D721Med (cell line): ENCODE measurements at regions not wholly inside any gene's neighbourhood (a gene's known extent, or its start where the extent isn't known, plus 50 kb on each side); places are given as distances from the start of the nearest gene placed in this dataset.
"Not testable (repeated sequence)": the region's sequence is repeated elsewhere in the genome, so short reads cannot be mapped to it uniquely, and the experiment has no call there.

Experiments used
- DNase-seq: peaks from one replicate; pipeline ENCODE4 v3.0.0; 2011; ENCODE audit warnings: low spot score; ENCODE audit not compliant: insufficient read length
- FAIRE-seq: peaks from 2 replicates; lab custom pipeline; 2011; peaks lifted over from hg19 to GRCh38; lab: Jason Lieb, UNC
- TF ChIP-seq, protein P1 (sequence below): IDR thresholded peaks from 2 replicates; pipeline ENCODE4 v1.5.1; 2012; ENCODE audit warnings: mild to moderate bottlenecking, control low read depth; ENCODE audit not compliant: insufficient read depth; ENCODE audit errors: missing control alignments

DNA sequence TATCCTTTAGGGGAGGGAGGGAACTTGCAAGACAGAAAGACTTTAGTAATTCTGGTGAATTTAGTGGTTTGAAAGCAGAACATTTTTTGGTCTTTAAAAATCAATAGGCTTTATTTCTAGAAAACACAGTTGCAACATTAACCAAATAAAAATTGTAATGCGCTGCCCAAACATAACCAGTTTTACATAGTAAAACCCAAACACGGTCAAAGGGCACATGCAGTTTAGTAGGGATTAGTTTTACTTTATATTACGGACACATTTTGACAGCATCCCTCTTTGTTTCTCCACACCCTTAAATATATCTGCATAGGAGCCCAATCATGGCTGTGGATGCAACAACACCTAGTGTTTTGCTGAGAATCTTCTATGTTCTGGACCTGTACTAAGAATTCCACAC, 156.7 kb downstream of the NR2F2 start:
- DNase-seq (no peak), FAIRE-seq (no peak)
- TF ChIP-seq, protein P1, sequence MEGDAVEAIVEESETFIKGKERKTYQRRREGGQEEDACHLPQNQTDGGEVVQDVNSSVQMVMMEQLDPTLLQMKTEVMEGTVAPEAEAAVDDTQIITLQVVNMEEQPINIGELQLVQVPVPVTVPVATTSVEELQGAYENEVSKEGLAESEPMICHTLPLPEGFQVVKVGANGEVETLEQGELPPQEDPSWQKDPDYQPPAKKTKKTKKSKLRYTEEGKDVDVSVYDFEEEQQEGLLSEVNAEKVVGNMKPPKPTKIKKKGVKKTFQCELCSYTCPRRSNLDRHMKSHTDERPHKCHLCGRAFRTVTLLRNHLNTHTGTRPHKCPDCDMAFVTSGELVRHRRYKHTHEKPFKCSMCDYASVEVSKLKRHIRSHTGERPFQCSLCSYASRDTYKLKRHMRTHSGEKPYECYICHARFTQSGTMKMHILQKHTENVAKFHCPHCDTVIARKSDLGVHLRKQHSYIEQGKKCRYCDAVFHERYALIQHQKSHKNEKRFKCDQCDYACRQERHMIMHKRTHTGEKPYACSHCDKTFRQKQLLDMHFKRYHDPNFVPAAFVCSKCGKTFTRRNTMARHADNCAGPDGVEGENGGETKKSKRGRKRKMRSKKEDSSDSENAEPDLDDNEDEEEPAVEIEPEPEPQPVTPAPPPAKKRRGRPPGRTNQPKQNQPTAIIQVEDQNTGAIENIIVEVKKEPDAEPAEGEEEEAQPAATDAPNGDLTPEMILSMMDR = no peak

DNA sequence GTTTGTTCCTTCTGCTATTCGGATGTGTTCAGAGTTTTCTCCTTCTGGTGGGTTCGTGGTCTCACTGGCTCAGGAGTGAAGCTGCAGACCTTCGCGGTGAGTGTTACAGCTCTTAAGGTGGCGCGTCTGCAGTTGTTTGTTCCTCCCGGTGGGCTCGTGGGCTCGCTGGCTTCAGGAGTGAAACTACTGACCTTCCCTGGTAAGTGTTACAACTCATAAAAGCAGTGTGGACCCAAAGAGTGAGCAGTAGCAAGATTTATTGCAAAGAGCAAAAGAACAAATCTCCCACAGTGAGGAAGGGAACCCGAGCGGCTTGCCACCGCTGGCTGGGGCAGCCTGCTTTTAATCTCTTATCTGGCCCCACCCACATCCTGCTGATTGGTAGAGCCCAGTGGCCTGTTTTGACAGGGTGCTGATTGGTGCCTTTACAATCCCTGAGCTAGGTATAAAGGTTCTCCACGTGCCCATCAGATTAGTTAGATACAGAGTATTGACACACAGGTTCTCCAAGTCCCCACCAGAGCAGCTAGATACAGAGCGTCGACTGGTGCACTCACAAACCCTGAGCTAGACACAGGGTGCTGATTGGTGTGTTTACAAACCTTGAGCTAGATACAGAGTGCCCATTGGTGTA, 160.7 kb downstream of the NR2F2 start:
- not testable (repeated sequence) for FAIRE-seq, DNase-seq

DNA sequence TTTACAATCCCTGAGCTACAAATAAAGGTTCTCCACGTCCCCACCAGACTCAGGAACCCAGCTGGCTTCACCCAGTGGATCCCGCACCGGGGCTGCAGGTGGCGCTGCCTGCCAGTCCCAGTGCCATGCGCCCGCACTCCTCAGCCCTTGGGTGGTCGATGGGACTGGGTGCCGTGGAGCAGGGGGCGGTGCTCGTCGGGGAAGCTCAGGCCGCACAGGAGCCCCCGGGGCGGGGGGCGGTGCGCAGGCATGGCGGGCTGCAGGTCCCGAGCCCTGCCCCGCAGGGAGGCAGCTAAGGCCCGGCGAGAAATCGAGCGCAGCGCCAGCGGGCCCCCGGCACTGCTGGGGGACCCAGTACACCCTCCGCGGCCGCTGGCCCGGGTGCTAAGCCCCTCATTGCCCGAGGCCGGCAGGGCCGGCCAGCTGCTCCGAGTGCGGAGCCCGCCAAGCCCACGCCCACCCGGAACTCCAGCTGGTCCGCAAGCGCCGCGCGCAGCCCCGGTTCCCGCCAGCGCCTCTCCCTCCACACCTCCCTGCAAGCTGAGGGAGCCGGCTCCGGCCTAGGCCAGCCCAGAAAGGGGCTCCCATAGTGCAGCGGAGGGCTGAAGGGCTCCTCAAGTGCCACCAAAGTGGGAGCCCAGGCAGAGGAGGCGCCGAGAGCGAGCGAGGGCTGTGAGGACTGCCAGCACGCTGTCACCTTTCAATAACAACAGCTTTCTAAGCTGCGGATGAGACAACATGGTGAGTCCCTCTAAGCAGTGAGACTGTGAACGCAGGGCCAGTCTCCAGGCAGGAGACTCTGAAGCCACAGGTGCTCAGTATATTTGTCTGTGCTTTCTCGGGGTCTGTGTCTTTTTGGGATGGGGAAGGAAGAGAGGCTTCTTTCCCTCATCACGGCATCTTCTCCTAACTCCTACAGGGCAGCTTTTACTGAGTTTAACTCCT, 161.5 kb downstream of the NR2F2 start:
- DNase-seq, FAIRE-seq: not testable (repeated sequence)

DNA sequence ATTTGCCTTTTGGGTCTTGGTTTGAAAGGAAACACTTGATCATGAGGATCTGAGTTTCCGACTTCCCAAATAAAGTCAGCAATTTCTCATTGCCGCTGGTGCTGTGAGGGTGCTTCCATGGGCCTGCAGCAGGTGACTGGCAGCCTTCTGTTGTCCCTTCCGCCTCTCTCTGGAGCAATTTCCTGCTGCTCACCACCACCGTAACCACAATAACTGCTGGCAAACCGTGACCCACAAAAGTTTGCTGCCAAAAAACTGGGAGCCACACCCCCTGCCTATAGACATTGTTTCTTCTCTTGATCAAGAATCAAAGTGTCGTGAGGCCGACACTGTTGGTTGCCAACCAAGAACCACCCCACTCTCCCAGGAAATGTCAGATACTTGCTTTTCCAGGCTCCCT, 164.0 kb downstream of the NR2F2 start:
- no peak for FAIRE-seq
- no peak for DNase-seq
- TF ChIP-seq, protein P1 = no peak

DNA sequence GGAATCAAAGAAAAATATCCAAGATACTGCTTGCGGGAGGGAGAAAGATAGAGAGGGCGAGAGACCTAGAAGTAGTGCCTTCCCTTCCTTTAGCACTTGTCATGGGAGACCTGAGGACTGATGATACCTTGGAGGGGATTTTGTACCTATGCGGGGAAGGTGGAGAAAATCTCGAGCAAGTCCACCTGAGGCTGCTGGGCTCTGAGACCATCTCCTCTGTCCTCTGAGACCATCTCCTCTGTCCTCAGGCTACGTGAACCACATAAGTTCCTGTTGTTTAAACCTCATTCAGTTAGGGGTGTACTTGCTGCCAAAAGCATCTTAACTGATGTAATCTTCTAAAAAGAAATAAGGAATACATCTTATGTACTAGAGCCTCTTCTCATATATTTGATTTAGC, 164.9 kb downstream of the NR2F2 start:
- DNase-seq (no peak), FAIRE-seq (no peak)
- TF ChIP-seq, protein P1 = no peak

DNA sequence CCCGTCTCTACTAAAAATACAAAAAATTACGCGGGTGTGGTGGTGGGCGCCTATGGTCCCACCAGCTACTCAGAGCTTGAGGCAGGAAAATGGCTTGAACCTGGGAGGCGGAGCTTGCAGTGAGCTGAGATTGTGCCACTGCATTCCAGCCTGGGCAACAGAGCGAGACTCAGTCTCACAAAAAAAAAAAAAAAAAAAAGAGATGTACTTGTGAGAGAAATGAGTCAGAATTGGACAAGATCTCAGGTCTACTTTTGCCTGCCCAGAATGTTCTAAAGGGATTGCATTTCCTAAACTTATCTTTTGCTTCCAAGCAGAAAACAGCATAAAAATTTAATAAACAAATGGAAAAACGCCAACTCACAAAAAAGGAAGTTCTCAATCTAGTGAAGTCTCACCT, 167.5 kb downstream of the NR2F2 start:
- FAIRE-seq (no peak), DNase-seq (no peak)
- TF ChIP-seq, protein P1 = no peak

DNA sequence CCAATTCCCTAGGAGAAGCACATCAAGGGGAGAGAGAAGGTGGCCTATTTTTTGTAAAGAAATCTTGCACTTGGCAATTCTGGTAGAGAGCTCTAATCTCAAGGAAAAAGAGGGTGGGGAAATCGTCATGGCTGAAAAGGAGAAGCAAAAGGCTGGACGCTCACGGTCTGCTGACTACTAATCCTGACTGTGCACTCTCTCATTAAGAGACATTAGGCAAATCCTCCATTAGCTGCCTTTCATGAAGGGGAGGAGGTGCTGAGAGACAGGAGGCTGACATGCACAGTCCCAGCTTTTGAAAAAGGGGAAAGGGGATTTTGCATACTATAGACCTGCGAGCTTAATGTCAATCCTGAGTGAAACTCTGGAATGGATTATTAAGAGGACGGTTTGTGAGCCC, 170.0 kb downstream of the NR2F2 start:
- no peak for DNase-seq
- TF ChIP-seq, protein P1 = no peak
- FAIRE-seq = no peak

DNA sequence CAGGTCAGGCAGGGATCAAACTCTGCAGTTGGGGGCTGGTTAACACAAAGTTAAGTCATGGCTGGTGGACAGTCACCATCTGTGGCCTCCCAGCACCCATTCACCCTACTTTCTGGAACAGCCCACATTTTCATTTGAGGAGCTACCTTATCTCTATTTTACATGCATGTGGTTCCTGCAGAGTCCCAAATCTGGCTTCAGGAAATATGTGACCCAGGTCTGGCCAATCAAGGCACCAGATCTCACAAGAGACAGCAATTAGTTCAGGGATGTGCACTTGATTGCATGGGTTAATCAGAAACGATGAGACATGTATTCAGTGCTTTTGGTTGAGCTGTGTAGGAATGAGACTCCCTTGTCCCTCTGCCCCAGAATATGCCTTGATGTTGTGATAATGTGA, 170.9 kb downstream of the NR2F2 start:
- TF ChIP-seq, protein P1 = no peak
- DNase-seq = no peak
- FAIRE-seq = no peak
